GM12891 (cell line): ENCODE measurements at regions not wholly inside any gene's neighbourhood (a gene's known extent, or its start where the extent isn't known, plus 50 kb on each side); places are given as distances from the start of the nearest gene placed in this dataset.

Source experiments
- PAX5 ChIP-seq: IDR thresholded peaks from 2 replicates; pipeline ENCODE4 v1.6.1; 2011; ENCODE audit warnings: low read length, moderate library complexity, mild to moderate bottlenecking; ENCODE audit not compliant: insufficient read depth, severe bottlenecking
- POLR2A ChIP-seq: IDR thresholded peaks from 2 replicates; pipeline ENCODE4 v1.6.1; 2011; ENCODE audit warnings: low read depth, low read length, control low read depth
- POLR2AphosphoS5 ChIP-seq: IDR thresholded peaks from 2 replicates; pipeline ENCODE4 v1.6.1; 2011; ENCODE audit warnings: low read depth, low read length, control low read depth
- SPI1 ChIP-seq: IDR thresholded peaks from 2 replicates; pipeline ENCODE4 v1.6.1; 2011; ENCODE audit warnings: low read depth, low read length, control low read depth
- TAF1 ChIP-seq: IDR thresholded peaks from 2 replicates; pipeline ENCODE4 v1.6.1; 2011; ENCODE audit warnings: low read depth, low read length, control low read depth

- no peak for TF ChIP-seq POLR2AphosphoS5
- no peak for TF ChIP-seq POLR2A
- TF ChIP-seq SPI1 = no peak
- TF ChIP-seq TAF1 = no peak
- no peak for TF ChIP-seq PAX5
These were observed 672.9 kb downstream of the HACE1 start for GRCh38 chr6:104186831-104187230.
